PC-3 (cell line): ENCODE measurements at regions not wholly inside any gene's neighbourhood (a gene's known extent, or its start where the extent isn't known, plus 50 kb on each side); places are given as distances from the start of the nearest gene placed in this dataset.

Experiments
- ATAC-seq: fragments of 200-7000 bp; cut with Tn5 transposase; 2 replicates; pipeline ENCODE4 v1.9.1; 2020; ENCODE audit warnings: mild to moderate bottlenecking, moderate library complexity
- BruUV-seq: library from RNA; stranded (reverse); fragments of 400-500 nt; replicated peaks from 2 replicates; lab custom pipeline; 2021; lab: Mats Ljungman, UMichigan
- CTCF ChIA-PET: fragments of 300-600 bp; sonication (Branson Sonifier 250); formaldehyde crosslinking; loops from one replicate; lab custom pipeline; 2022; ENCODE audit warnings: antibody characterized with exemption; lab: Charles Lee
- POLR2A ChIA-PET: fragments of 300-600 bp; sonication (Branson Sonifier 250); formaldehyde crosslinking; loops from one replicate; lab custom pipeline; 2022; ENCODE audit warnings: antibody characterized with exemption; ENCODE audit not compliant: unreplicated experiment; lab: Charles Lee
- DNase-seq: peaks from one replicate; pipeline ENCODE4 v3.0.0-alpha.2; 2015
- H2AFZ ChIP-seq: fragments of 300-600 bp; sonication (generic); 2 replicates; pipeline ENCODE4 v1.6.0; 2016; ENCODE audit warnings: antibody characterized with exemption, low read length
- H3F3A ChIP-seq: fragments of 300-600 bp; sonication (generic); one replicate; pipeline ENCODE4 v1.6.0; 2017; ENCODE audit warnings: antibody characterized with exemption, low read length, control low read depth, mild to moderate bottlenecking; ENCODE audit not compliant: unreplicated experiment
- H3K27ac ChIP-seq: fragments of 300-600 bp; sonication (generic); 2 replicates; pipeline ENCODE4 v1.5.1; 2016; ENCODE audit warnings: mild to moderate bottlenecking, low read length
- H3K27me3 ChIP-seq: fragments of 300-600 bp; sonication (generic); 2 replicates; pipeline ENCODE4 v1.6.1; 2016; ENCODE audit warnings: low read length, mixed read lengths
- H3K36me3 ChIP-seq: fragments of 300-600 bp; sonication (generic); 2 replicates; pipeline ENCODE4 v1.6.1; 2016; ENCODE audit warnings: low read depth, mixed run types, low read length, mixed read lengths
- H3K4me1 ChIP-seq: fragments of 300-600 bp; sonication (generic); 2 replicates; pipeline ENCODE4 v1.5.1; 2016; ENCODE audit warnings: low read length; ENCODE audit not compliant: insufficient read depth
- H3K4me2 ChIP-seq: fragments of 300-600 bp; sonication (generic); 2 replicates; pipeline ENCODE4 v1.6.0; 2016; ENCODE audit warnings: low read length
- H3K4me3 ChIP-seq: fragments of 300-600 bp; sonication (generic); 2 replicates; pipeline ENCODE4 v1.5.1; 2016; ENCODE audit warnings: mild to moderate bottlenecking, low read length, mixed read lengths
- H3K79me2 ChIP-seq: fragments of 300-600 bp; sonication (generic); 2 replicates; pipeline ENCODE4 v1.6.1; 2017; ENCODE audit warnings: low read length, mixed read lengths
- H3K9ac ChIP-seq: fragments of 300-600 bp; sonication (generic); 2 replicates; pipeline ENCODE4 v1.6.0; 2016; ENCODE audit warnings: mild to moderate bottlenecking, low read length
- H3K9me2 ChIP-seq: fragments of 300-600 bp; sonication (generic); replicated peaks from 2 replicates; pipeline ENCODE4 v1.6.1; 2016; ENCODE audit warnings: mixed run types, low read length, mixed read lengths
- H3K9me3 ChIP-seq: fragments of 300-600 bp; sonication (generic); 2 replicates; pipeline ENCODE4 v1.6.1; 2016; ENCODE audit warnings: low read length, mixed read lengths
- H4K20me1 ChIP-seq: fragments of 300-600 bp; sonication (generic); 2 replicates; pipeline ENCODE4 v1.6.1; 2016; ENCODE audit warnings: low read length, mixed read lengths
- CTCF ChIP-seq: fragments of 300-600 bp; sonication (generic); conservative IDR thresholded peaks from 2 replicates; pipeline ENCODE4 v1.5.1; 2017; ENCODE audit warnings: antibody characterized with exemption, low read depth, mild to moderate bottlenecking, low read length
- EZH2 ChIP-seq: fragments of 300-600 bp; sonication (generic); IDR thresholded peaks from one replicate; pipeline ENCODE4 v1.6.1; 2017; ENCODE audit warnings: antibody characterized with exemption, mild to moderate bottlenecking, low read length; ENCODE audit not compliant: unreplicated experiment
- EZH2phosphoT487 ChIP-seq: fragments of 300-600 bp; sonication (generic); IDR thresholded peaks from 2 replicates; pipeline ENCODE4 v1.6.1; 2018; ENCODE audit warnings: mild to moderate bottlenecking, antibody characterized with exemption, low read length, borderline replicate concordance
- intact Hi-C: fragments of 100-400 bp; cut with micrococcal nuclease; formaldehyde crosslinking; loops from 2 replicates; pipeline ENCODE4 v1.9.0; 2023

- no peak overlapping the region for H3K27ac ChIP-seq
- H3K4me2 ChIP-seq, result no peak overlapping the region
- ATAC-seq (no peak), DNase-seq (no peak)
- no peak for TF ChIP-seq EZH2phosphoT487
- no peak for TF ChIP-seq EZH2
- TF ChIP-seq CTCF, result no peak
- CTCF ChIA-PET, result no interaction called here
- H3K4me3 ChIP-seq, result no peak overlapping the region
- H3K79me2 ChIP-seq, result no peaks in the 10 kb centered on the region
- POLR2A ChIA-PET, result no interaction called here
- BruUV-seq, result no TSS peak
- no peaks in the 10 kb centered on the region for H3K9me3 ChIP-seq
- intact Hi-C loops, result no loop called here
- no peaks in the 10 kb centered on the region for H3K27me3 ChIP-seq
- no peak overlapping the region for H3K9ac ChIP-seq
- no peaks in the 10 kb centered on the region for H3F3A ChIP-seq
- H3K4me1 ChIP-seq, result no peaks in the 10 kb centered on the region
- H4K20me1 ChIP-seq, result no peaks in the 10 kb centered on the region
- no peaks in the 10 kb centered on the region for H3K9me2 ChIP-seq
- H2AFZ ChIP-seq, result no peak overlapping the region
- no peaks in the 10 kb centered on the region for H3K36me3 ChIP-seq
Measured at GRCh38 chr3:40992023-40992422, 207.3 kb upstream of the CTNNB1 start.

GRCh38 chr3:40994611-40995010 lies 204.7 kb upstream of the CTNNB1 start:
- no peak overlapping the region for H3K4me3 ChIP-seq
- H3K9me2 ChIP-seq, result no peaks in the 10 kb centered on the region
- H3F3A ChIP-seq, result no peaks in the 10 kb centered on the region
- TF ChIP-seq EZH2phosphoT487 (no peak), CTCF (no peak), EZH2 (no peak)
- BruUV-seq, result no TSS peak
- peaks cover 8% of the 10 kb centered on the region; the same call in 1 of the 2 replicates for H3K27me3 ChIP-seq
- ATAC-seq (no peak; the same call in 1 of the 2 replicates), DNase-seq (peak; percentile 40)
- intact Hi-C loops, result no loop called here
- H3K4me2 ChIP-seq, result no peak overlapping the region
- H4K20me1 ChIP-seq, result no peaks in the 10 kb centered on the region
- no peaks in the 10 kb centered on the region for H3K79me2 ChIP-seq
- H3K36me3 ChIP-seq, result no peaks in the 10 kb centered on the region
- ChIA-PET POLR2A (no interaction called here), CTCF (interaction anchor here (0.6 kb wide), 1 partner anchor 272 kb away, joined by 4 read pairs; no protein-coding TSS in a partner anchor)
- no peaks in the 10 kb centered on the region for H3K9me3 ChIP-seq
- no peaks in the 10 kb centered on the region for H3K4me1 ChIP-seq
- no peak overlapping the region for H2AFZ ChIP-seq
- no peak overlapping the region for H3K9ac ChIP-seq
- H3K27ac ChIP-seq, result no peak overlapping the region

- Histone ChIP-seq H3K9me2 (no peaks in the 10 kb centered on the region), H3K27me3 (peaks cover 13% of the 10 kb centered on the region), H3K27ac (no peak overlapping the region), H4K20me1 (no peaks in the 10 kb centered on the region), H2AFZ (no peak overlapping the region), H3K9ac (no peak overlapping the region), H3K36me3 (no peaks in the 10 kb centered on the region), H3K4me1 (no peaks in the 10 kb centered on the region), H3F3A (no peaks in the 10 kb centered on the region), H3K4me3 (no peak overlapping the region), H3K79me2 (no peaks in the 10 kb centered on the region), H3K4me2 (no peak overlapping the region), H3K9me3 (no peaks in the 10 kb centered on the region)
- intact Hi-C loops, result no loop called here
- no peak for DNase-seq
- ChIA-PET CTCF (no interaction called here), POLR2A (no interaction called here)
- no TSS peak for BruUV-seq
- no peak for ATAC-seq
- no peak for TF ChIP-seq CTCF
- TF ChIP-seq EZH2phosphoT487, result no peak
- TF ChIP-seq EZH2, result no peak
Measured at GRCh38 chr3:40995271-40995670, 204.0 kb upstream of the CTNNB1 start.
